ENCODE measurements at regions not wholly inside any gene's neighbourhood (a gene's known extent, or its start where the extent isn't known, plus 50 kb on each side); places are given as distances from the start of the nearest gene placed in this dataset.
A peak's percentile ranks its signal among the peaks of the same experiment; 100 is the strongest.

GRCh38 chr1:57850176-57850940 is 426.5 kb upstream of the DAB1 start:
- DNase-seq, result no peak

- no peak for DNase-seq
Observed at GRCh38 chr1:57848406-57848805, 424.5 kb upstream of the DAB1 start.

- DNase-seq, result no peak
Observed at GRCh38 chr1:57845041-57845440, 421.2 kb upstream of the DAB1 start.

- DNase-seq, result no peak
Observed at GRCh38 chr1:57844382-57844980, 420.6 kb upstream of the DAB1 start.

GRCh38 chr1:57843760-57844159 is 419.9 kb upstream of the DAB1 start:
- DNase-seq, result no peak

- DNase-seq, result peak; percentile 66
Observed at GRCh38 chr1:57839526-57839925, 415.7 kb upstream of the DAB1 start.

- peak; percentile 75 for DNase-seq
Observed at GRCh38 chr1:57839067-57839466, 415.2 kb upstream of the DAB1 start.

GRCh38 chr1:57835620-57836019 is 411.8 kb upstream of the DAB1 start:
- no peak for DNase-seq

- DNase-seq, result no peak
Observed at GRCh38 chr1:57833296-57833695, 409.4 kb upstream of the DAB1 start.

GRCh38 chr1:57832612-57833011 is 408.8 kb upstream of the DAB1 start:
- no peak for DNase-seq

GRCh38 chr1:57831624-57832023 is 407.8 kb upstream of the DAB1 start:
- DNase-seq, result no peak

GRCh38 chr1:57826535-57826934 is 402.7 kb upstream of the DAB1 start:
- peak; percentile 53 for DNase-seq

- no peak for DNase-seq
Observed at GRCh38 chr1:57824535-57824934, 400.7 kb upstream of the DAB1 start.

- no peak for DNase-seq
Observed at GRCh38 chr1:57820356-57821095, 396.7 kb upstream of the DAB1 start.

- DNase-seq, result no peak
Observed at GRCh38 chr1:57819893-57820292, 396.0 kb upstream of the DAB1 start.

- no peak for DNase-seq
Observed at GRCh38 chr1:57803586-57803985, 379.7 kb upstream of the DAB1 start.

GRCh38 chr1:57800376-57800775 is 376.5 kb upstream of the DAB1 start:
- DNase-seq, result no peak

- no peak for DNase-seq
Observed at GRCh38 chr1:57799490-57800115, 375.7 kb upstream of the DAB1 start.

- DNase-seq, result no peak
Observed at GRCh38 chr1:57798543-57798942, 374.7 kb upstream of the DAB1 start.

GRCh38 chr1:57797084-57797483 is 373.2 kb upstream of the DAB1 start:
- DNase-seq, result no peak

- DNase-seq, result no peak
Observed at GRCh38 chr1:57796616-57797015, 372.8 kb upstream of the DAB1 start.

- no peak for DNase-seq
Observed at GRCh38 chr1:57795886-57796285, 372.0 kb upstream of the DAB1 start.

GRCh38 chr1:57794078-57794477 is 370.2 kb upstream of the DAB1 start:
- DNase-seq, result no peak

- no peak for DNase-seq
Observed at GRCh38 chr1:57791497-57791896, 367.6 kb upstream of the DAB1 start.
